ENCODE measurements at regions not wholly inside any gene's neighbourhood (a gene's known extent, or its start where the extent isn't known, plus 50 kb on each side); places are given as distances from the start of the nearest gene placed in this dataset.

GRCh38 chr5:63220244-63220643, 641.6 kb downstream of the LRRC70 start:
- TF ChIP-seq, protein P1, sequence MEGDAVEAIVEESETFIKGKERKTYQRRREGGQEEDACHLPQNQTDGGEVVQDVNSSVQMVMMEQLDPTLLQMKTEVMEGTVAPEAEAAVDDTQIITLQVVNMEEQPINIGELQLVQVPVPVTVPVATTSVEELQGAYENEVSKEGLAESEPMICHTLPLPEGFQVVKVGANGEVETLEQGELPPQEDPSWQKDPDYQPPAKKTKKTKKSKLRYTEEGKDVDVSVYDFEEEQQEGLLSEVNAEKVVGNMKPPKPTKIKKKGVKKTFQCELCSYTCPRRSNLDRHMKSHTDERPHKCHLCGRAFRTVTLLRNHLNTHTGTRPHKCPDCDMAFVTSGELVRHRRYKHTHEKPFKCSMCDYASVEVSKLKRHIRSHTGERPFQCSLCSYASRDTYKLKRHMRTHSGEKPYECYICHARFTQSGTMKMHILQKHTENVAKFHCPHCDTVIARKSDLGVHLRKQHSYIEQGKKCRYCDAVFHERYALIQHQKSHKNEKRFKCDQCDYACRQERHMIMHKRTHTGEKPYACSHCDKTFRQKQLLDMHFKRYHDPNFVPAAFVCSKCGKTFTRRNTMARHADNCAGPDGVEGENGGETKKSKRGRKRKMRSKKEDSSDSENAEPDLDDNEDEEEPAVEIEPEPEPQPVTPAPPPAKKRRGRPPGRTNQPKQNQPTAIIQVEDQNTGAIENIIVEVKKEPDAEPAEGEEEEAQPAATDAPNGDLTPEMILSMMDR (IDR thresholded peaks at IDR 0.05; ENCODE audit: borderline replicate concordance, control extremely low read depth, extremely low read depth, insufficient read depth, missing control alignments): no peak
- DNase-seq (ENCODE audit: low spot score): no peak
- in situ Hi-C loops (cut with MboI; ENCODE audit: low sequenced_read_pairs, unreplicated experiment): no loop called here

DNA sequence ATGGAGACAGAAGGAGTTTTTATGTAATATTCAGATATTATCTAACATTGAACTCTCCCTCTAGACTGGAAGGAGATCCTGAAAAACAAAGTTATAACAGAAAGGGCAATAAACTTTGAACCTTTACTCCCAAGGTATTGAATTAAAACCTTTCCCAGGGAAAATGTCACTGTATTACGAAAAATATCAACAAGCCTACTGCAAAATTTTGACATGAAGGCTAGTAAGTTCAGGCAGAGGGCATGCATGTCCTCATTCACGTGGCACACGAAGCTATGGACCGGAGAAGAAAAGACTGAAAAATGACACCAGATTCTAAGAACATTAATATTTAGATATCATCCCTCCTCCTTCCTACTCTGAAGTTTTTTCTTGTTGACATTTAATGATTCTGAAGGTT, 638.8 kb downstream of the LRRC70 start:
- in situ Hi-C loops (cut with MboI; ENCODE audit: low sequenced_read_pairs, unreplicated experiment): no loop called here
- TF ChIP-seq, protein P1 (IDR thresholded peaks at IDR 0.05; ENCODE audit: borderline replicate concordance, control extremely low read depth, extremely low read depth, insufficient read depth, missing control alignments): no peak
- DNase-seq (ENCODE audit: low spot score): no peak

DNA sequence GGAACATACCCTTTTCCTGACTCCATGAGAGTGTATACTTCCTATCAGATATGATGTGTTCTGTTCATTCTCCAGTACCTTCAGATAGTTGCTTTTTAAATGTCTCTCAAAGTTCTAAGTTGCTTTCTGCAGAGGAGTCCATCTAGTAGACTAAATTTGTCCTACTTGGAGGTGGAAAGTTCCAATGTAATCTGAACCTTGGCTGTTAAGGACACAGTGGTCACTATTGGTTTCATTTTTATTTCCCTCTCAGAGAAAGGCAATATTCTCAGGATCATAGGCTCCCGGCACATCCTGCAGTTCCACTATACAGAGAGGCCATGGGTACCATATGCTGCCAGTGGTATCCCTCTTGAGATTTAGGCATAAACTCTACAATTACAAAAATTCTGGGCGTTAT, 634.6 kb downstream of the LRRC70 start:
- TF ChIP-seq, protein P1 (IDR thresholded peaks at IDR 0.05; ENCODE audit: borderline replicate concordance, control extremely low read depth, extremely low read depth, insufficient read depth, missing control alignments): no peak
- no peak for DNase-seq (ENCODE audit: low spot score)
- in situ Hi-C loops (cut with MboI; ENCODE audit: low sequenced_read_pairs, unreplicated experiment): no loop called here

GRCh38 chr5:63211448-63212132, 633.0 kb downstream of the LRRC70 start:
- in situ Hi-C loops (cut with MboI; ENCODE audit: low sequenced_read_pairs, unreplicated experiment): no loop called here
- TF ChIP-seq, protein P1 (IDR thresholded peaks at IDR 0.05; ENCODE audit: borderline replicate concordance, control extremely low read depth, extremely low read depth, insufficient read depth, missing control alignments): no peak

DNA sequence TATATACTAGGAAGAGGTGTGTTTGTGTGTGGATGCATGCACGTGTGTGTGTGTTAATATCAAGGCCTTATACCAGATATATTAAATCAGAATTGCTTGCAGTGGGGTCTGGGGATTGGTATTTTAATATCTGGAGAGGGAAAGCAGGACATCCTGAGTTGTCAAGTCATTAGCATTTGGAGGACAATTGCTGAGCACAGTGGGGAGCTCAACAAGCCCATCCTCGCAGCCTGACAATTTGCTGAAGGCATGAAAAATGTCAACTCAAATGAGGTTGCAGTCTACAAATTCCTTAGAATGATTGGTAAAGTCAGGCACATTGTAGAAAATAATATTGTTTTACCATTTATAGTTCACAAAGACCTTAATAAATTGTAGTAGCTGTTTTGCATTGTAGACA, 627.4 kb downstream of the LRRC70 start:
- in situ Hi-C loops (cut with MboI; ENCODE audit: low sequenced_read_pairs, unreplicated experiment): no loop called here
- no peak for DNase-seq (ENCODE audit: low spot score)
- TF ChIP-seq, protein P1 (IDR thresholded peaks at IDR 0.05; ENCODE audit: borderline replicate concordance, control extremely low read depth, extremely low read depth, insufficient read depth, missing control alignments): no peak

More at GRCh38 chr5:63211448-63212132, 633.0 kb downstream of the LRRC70 start:
- DNase-seq (ENCODE audit: low spot score): no peak

DNA sequence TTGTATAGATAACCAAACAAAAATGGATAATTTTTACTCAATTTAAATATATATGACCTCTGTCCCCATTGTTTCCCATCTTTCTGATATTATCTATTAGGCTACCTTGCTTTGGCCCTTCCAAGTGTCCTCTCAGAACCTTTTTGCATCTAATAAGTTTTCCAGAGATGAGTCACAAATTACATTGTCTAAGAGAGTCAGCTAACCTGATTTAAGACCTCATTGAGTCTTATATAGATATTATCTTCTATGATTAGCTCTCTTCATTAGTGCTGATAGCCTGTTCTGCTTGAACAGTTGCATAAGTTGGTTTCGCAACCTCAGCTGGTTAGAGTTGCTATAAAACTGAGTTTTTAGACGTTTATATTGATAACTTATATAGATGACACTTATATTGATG, 623.1 kb downstream of the LRRC70 start:
- TF ChIP-seq, protein P1 (IDR thresholded peaks at IDR 0.05; ENCODE audit: borderline replicate concordance, control extremely low read depth, extremely low read depth, insufficient read depth, missing control alignments): no peak
- DNase-seq (ENCODE audit: low spot score): no peak
- in situ Hi-C loops (cut with MboI; ENCODE audit: low sequenced_read_pairs, unreplicated experiment): no loop called here
